C4-2B (cell line): ENCODE measurements at regions not wholly inside any gene's neighbourhood (a gene's known extent, or its start where the extent isn't known, plus 50 kb on each side); places are given as distances from the start of the nearest gene placed in this dataset.

ENCODE experiments used
- ZFX ChIP-seq: fragments of 450-650 bp; IDR thresholded peaks from 2 replicates; pipeline ENCODE4 v1.6.1; 2017
- TF ChIP-seq, protein P1 (sequence below): fragments of 450-650 bp; conservative IDR thresholded peaks from 2 replicates; pipeline ENCODE4 v1.5.1; 2017; ENCODE audit warnings: mild to moderate bottlenecking

DNA sequence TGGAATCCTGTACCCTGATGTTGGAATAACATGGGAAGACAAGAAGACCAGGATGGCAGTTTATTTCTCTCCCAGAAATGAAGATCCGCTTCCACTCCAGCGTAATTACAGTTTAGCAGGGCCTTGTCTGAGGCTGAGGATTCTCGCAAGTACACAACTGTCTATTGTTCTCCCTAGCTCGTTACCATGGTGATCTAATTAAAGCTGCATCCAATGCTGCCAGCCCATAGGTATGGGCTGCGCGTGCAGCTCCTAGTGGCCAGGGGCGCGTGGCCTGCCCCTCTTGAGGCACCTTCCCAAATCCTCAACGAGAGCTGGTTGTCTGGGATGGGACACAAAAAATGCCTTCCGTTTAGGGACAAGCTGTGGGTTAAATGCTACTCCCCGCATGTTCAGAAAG, 344.9 kb downstream of the CYRIA start:
- TF ChIP-seq, protein P1, sequence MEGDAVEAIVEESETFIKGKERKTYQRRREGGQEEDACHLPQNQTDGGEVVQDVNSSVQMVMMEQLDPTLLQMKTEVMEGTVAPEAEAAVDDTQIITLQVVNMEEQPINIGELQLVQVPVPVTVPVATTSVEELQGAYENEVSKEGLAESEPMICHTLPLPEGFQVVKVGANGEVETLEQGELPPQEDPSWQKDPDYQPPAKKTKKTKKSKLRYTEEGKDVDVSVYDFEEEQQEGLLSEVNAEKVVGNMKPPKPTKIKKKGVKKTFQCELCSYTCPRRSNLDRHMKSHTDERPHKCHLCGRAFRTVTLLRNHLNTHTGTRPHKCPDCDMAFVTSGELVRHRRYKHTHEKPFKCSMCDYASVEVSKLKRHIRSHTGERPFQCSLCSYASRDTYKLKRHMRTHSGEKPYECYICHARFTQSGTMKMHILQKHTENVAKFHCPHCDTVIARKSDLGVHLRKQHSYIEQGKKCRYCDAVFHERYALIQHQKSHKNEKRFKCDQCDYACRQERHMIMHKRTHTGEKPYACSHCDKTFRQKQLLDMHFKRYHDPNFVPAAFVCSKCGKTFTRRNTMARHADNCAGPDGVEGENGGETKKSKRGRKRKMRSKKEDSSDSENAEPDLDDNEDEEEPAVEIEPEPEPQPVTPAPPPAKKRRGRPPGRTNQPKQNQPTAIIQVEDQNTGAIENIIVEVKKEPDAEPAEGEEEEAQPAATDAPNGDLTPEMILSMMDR: no peak
- no peak for TF ChIP-seq ZFX
